IMR-90 (cell line): ENCODE measurements at regions not wholly inside any gene's neighbourhood (a gene's known extent, or its start where the extent isn't known, plus 50 kb on each side); places are given as distances from the start of the nearest gene placed in this dataset.

Experiments
- ATAC-seq: fragments of 200-7000 bp; cut with Tn5 transposase; 2 replicates; pipeline ENCODE4 v1.9.1; 2020; ENCODE audit warnings: low read depth, mild to moderate bottlenecking, moderate library complexity
- BruUV-seq: library from RNA; stranded (reverse); fragments of 400-500 nt; replicated peaks from 2 replicates; lab custom pipeline; 2021; lab: Mats Ljungman, UMichigan
- CTCF ChIA-PET: fragments of 300-600 bp; formaldehyde crosslinking; extraction: SDS; loops from one replicate; lab custom pipeline; 2021; ENCODE audit warnings: antibody characterized with exemption; lab: Yijun Ruan, JAX
- POLR2A ChIA-PET: fragments of 300-600 bp; sonication (Branson Sonifier 250); formaldehyde crosslinking; loops from one replicate; lab custom pipeline; 2022; ENCODE audit warnings: antibody characterized with exemption; ENCODE audit not compliant: unreplicated experiment; lab: Charles Lee
- DNase-seq: peaks from one replicate; pipeline ENCODE4 v3.0.0; 2013
- H2AFZ ChIP-seq: replicated peaks from 2 replicates; pipeline ENCODE3; 2013; ENCODE audit warnings: low read length, mild to moderate bottlenecking; ENCODE audit not compliant: poor library complexity
- H2AK5ac ChIP-seq: 2 replicates; pipeline ENCODE4 v1.6.1; 2013; ENCODE audit warnings: low read depth, low read length, inconsistent platforms
- H2AK9ac ChIP-seq: replicated peaks from 2 replicates; pipeline ENCODE3; 2013; ENCODE audit warnings: mild to moderate bottlenecking, low read depth, low read length, moderate library complexity; ENCODE audit not compliant: poor library complexity
- H2BK120ac ChIP-seq: 2 replicates; pipeline ENCODE4 v1.6.1; 2013; ENCODE audit warnings: low read depth, low read length, inconsistent platforms
- H2BK15ac ChIP-seq: 3 replicates; pipeline ENCODE4 v1.6.1; 2013; ENCODE audit warnings: low read depth, low read length, inconsistent platforms
- H2BK20ac ChIP-seq: 2 replicates; pipeline ENCODE4 v1.6.1; 2013; ENCODE audit warnings: low read depth, mild to moderate bottlenecking, inconsistent platforms, low read length, moderate library complexity
- H2BK5ac ChIP-seq: 2 replicates; pipeline ENCODE4 v1.6.1; 2013; ENCODE audit warnings: mild to moderate bottlenecking, low read depth, low read length, inconsistent platforms; ENCODE audit not compliant: poor library complexity, severe bottlenecking
- H3K14ac ChIP-seq: replicated peaks from 2 replicates; pipeline ENCODE4 v1.6.1; 2013; ENCODE audit warnings: low read depth, low read length, inconsistent platforms
- H3K18ac ChIP-seq: 2 replicates; pipeline ENCODE4 v1.6.1; 2013; ENCODE audit warnings: low read depth, low read length, control low read depth
- H3K23ac ChIP-seq: 2 replicates; pipeline ENCODE4 v1.6.1; 2013; ENCODE audit warnings: low read depth, low read length, inconsistent platforms
- H3K27ac ChIP-seq: 2 replicates; pipeline ENCODE4 v1.5.1; 2013; ENCODE audit warnings: mild to moderate bottlenecking, control low read depth, low read length; ENCODE audit not compliant: insufficient read depth
- H3K27me3 ChIP-seq: 2 replicates; pipeline ENCODE4 v1.6.1; 2013; ENCODE audit warnings: low read length; ENCODE audit not compliant: control insufficient read depth, insufficient read depth
- H3K36me3 ChIP-seq: 2 replicates; pipeline ENCODE4 v1.6.1; 2013; ENCODE audit warnings: low read length, mixed read lengths; ENCODE audit not compliant: control insufficient read depth, insufficient read depth
- H3K4ac ChIP-seq: 2 replicates; pipeline ENCODE4 v1.6.1; 2013; ENCODE audit warnings: low read depth, low read length, inconsistent platforms
- H3K4me1 ChIP-seq: 2 replicates; pipeline ENCODE4 v1.6.1; 2013; ENCODE audit warnings: low read length, mixed read lengths; ENCODE audit not compliant: control insufficient read depth, insufficient read depth
- H3K4me2 ChIP-seq: 2 replicates; pipeline ENCODE4 v1.6.1; 2013; ENCODE audit warnings: low read depth, mild to moderate bottlenecking, control low read depth, low read length, moderate library complexity
- H3K4me3 ChIP-seq: 2 replicates; pipeline ENCODE4 v1.5.1; 2013; ENCODE audit warnings: low read depth, mild to moderate bottlenecking, control low read depth, low read length, moderate library complexity; ENCODE audit not compliant: insufficient read depth
- H3K56ac ChIP-seq: 2 replicates; pipeline ENCODE4 v1.6.1; 2013; ENCODE audit warnings: low read length, inconsistent platforms; ENCODE audit not compliant: insufficient read depth; ENCODE audit errors: extremely low read depth
- H3K79me1 ChIP-seq, 2 experiments: 2 replicates each; pipeline ENCODE4 v1.6.1; 2013; ENCODE audit warnings: low read length in 2 of 2, inconsistent platforms in 1 of 2, low read depth in 1 of 2
- H3K9ac ChIP-seq: 2 replicates; pipeline ENCODE4 v1.6.1; 2013; ENCODE audit warnings: low read depth, low read length, control low read depth
- H3K9me1 ChIP-seq: 2 replicates; pipeline ENCODE4 v1.6.1; 2013; ENCODE audit warnings: low read length, inconsistent platforms; ENCODE audit not compliant: insufficient read depth
- H3K9me3 ChIP-seq: 2 replicates; pipeline ENCODE4 v1.6.1; 2013; ENCODE audit warnings: low read length; ENCODE audit not compliant: control insufficient read depth, insufficient read depth
- H4K20me1 ChIP-seq: 2 replicates; pipeline ENCODE4 v1.6.1; 2013; ENCODE audit warnings: low read length, inconsistent platforms; ENCODE audit not compliant: insufficient read depth
- H4K5ac ChIP-seq: 2 replicates; pipeline ENCODE4 v1.6.1; 2013; ENCODE audit warnings: mild to moderate bottlenecking, low read depth, low read length, control low read depth
- H4K8ac ChIP-seq, 2 experiments: 2 replicates each; pipeline ENCODE4 v1.6.1; 2013; ENCODE audit warnings: low read depth in 2 of 2, low read length in 2 of 2, control low read depth in 1 of 2, inconsistent platforms in 1 of 2
- H4K91ac ChIP-seq: 2 replicates; pipeline ENCODE4 v1.6.1; 2013; ENCODE audit warnings: low read depth, low read length, inconsistent platforms; ENCODE audit not compliant: insufficient read depth
- MAFK ChIP-seq: IDR thresholded peaks from 2 replicates; pipeline ENCODE4 v1.6.1; 2012; ENCODE audit warnings: low read depth, low read length, improper control_type of control experiment
- RFX5 ChIP-seq: IDR thresholded peaks from 2 replicates; pipeline ENCODE4 v1.8.0; 2012; ENCODE audit warnings: low read depth, mild to moderate bottlenecking, low read length, moderate library complexity
- WGBS, 2 experiments: methylation state at CpG; one replicate each; pipeline versions ENCODE4 v1.1.5 to v1.1.7; 2013; ENCODE audit warnings: missing lambda C conversion rate in 2 of 2; ENCODE audit not compliant: insufficient read length in 1 of 2; ENCODE audit errors: extremely low coverage in 2 of 2; 5-methylcytosine and 5-hydroxymethylcytosine counted together
- dilution Hi-C: fragments of 300-500 bp; cut with HindIII; formaldehyde crosslinking; loops from one replicate; pipeline ENCODE4 v1.14.3; 2018; ENCODE audit warnings: low sequenced_read_pairs; ENCODE audit not compliant: unreplicated experiment
- in situ Hi-C: fragments of 300-500 bp; cut with MboI; formaldehyde crosslinking; loops from 3 replicates; pipeline ENCODE4 v1.14.3; 2019; ENCODE audit warnings: low sequenced_read_pairs, inconsistent platforms, mixed read lengths
- intact Hi-C: fragments of 100-400 bp; cut with micrococcal nuclease; formaldehyde crosslinking; loops from 2 replicates; pipeline ENCODE4 v1.10.0; 2022

GRCh38 chr3:162285259-162285658, 788.7 kb downstream of the OTOL1 start:
- TF ChIP-seq RFX5 (no peak), MAFK (peak; percentile 31; the same call in 1 of the 2 replicates)
- H4K5ac ChIP-seq, result peak overlapping the region; percentile 87; the same call in 1 of the 2 replicates
- no peak overlapping the region for H3K4me3 ChIP-seq
- no peak overlapping the region; the same call in 1 of the 2 replicates for H2BK20ac ChIP-seq
- no TSS peak for BruUV-seq
- WGBS, 2 experiments, result 76% methylated on average over 2 of the region's 3 CpGs; no CpG with 5 or more reads in 1 of the 2 experiments
- H2AFZ ChIP-seq, result peak overlapping the region; percentile 74
- no peak; the same call in 1 of the 2 replicates for ATAC-seq
- H2BK15ac ChIP-seq, result 0 out of 3 replicates have a peak overlapping the region, but pooled peaks have one; percentile 10
- H3K79me1 ChIP-seq, result no peaks in the 10 kb centered on the region
- ChIA-PET CTCF (interaction anchor here (1.2 kb wide), 1 partner anchor 10 kb away, joined by 4 read pairs; no protein-coding TSS in a partner anchor), POLR2A (no interaction called here)
- no peak overlapping the region for H3K9ac ChIP-seq
- DNase-seq, result no peak
- dilution Hi-C loops, result no loop called here
- H4K8ac ChIP-seq, result peak overlapping the region in 1 of 2 experiments; percentile 60; a peak in 3 of 4 replicates
- intact Hi-C loops, result loop anchor here (1.0 to 10.0 kb wide), 3 partner anchors 370 to 757 kb away; no protein-coding TSS in a partner anchor
- no peaks in the 10 kb centered on the region for H3K27me3 ChIP-seq
- H2AK9ac ChIP-seq, result no peak overlapping the region
- H3K27ac ChIP-seq, result no peak overlapping the region
- H3K14ac ChIP-seq, result no peak overlapping the region
- no peak overlapping the region for H3K4me2 ChIP-seq
- in situ Hi-C loops, result no loop called here
- no peak overlapping the region; the same call in 1 of the 2 replicates for H2BK120ac ChIP-seq
- no peak overlapping the region for H3K56ac ChIP-seq
- H4K20me1 ChIP-seq, result no peaks in the 10 kb centered on the region
- no peak overlapping the region for H2BK5ac ChIP-seq
- no peak overlapping the region for H3K23ac ChIP-seq
- peaks cover 8% of the 10 kb centered on the region for H3K4me1 ChIP-seq
- no peaks in the 10 kb centered on the region for H3K36me3 ChIP-seq
- peak overlapping the region; percentile 41; the same call in 1 of the 2 replicates for H4K91ac ChIP-seq
- H3K4ac ChIP-seq, result peak overlapping the region; percentile 35; the same call in 1 of the 2 replicates
- peak overlapping the region; percentile 36; the same call in 1 of the 2 replicates for H3K18ac ChIP-seq
- no peaks in the 10 kb centered on the region for H3K9me3 ChIP-seq
- H3K9me1 ChIP-seq, result no peaks in the 10 kb centered on the region
- no peak overlapping the region for H2AK5ac ChIP-seq
